ENCODE measurements at regions not wholly inside any gene's neighbourhood (a gene's known extent, or its start where the extent isn't known, plus 50 kb on each side); places are given as distances from the start of the nearest gene placed in this dataset.

- TF ChIP-seq POLR2A (IDR thresholded peaks at IDR 0.05) (no peak), CTCF (IDR thresholded peaks at IDR 0.05 in 8 of 11, conservative IDR thresholded peaks at IDR 0.05 in 3 of 11) (no peak), POLR2AphosphoS5 (IDR thresholded peaks at IDR 0.05) (no peak)
Measured at GRCh38 chr11:95519912-95520311, 269.7 kb downstream of the FAM76B start.

All from spleen (tissue), 7 donors.